KMS-11 (cell line): ENCODE measurements at regions not wholly inside any gene's neighbourhood (a gene's known extent, or its start where the extent isn't known, plus 50 kb on each side); places are given as distances from the start of the nearest gene placed in this dataset.

Source experiments
- H2AFZ ChIP-seq: fragments of 200-600 bp; sonication (generic); 2 replicates; pipeline ENCODE4 v1.6.1; 2016; ENCODE audit warnings: antibody characterized with exemption, mixed run types, low read depth
- H3K27ac ChIP-seq: fragments of 200-600 bp; sonication (generic); 2 replicates; pipeline ENCODE4 v1.6.1; 2016; ENCODE audit warnings: mild to moderate bottlenecking, mixed run types
- H3K27me3 ChIP-seq: fragments of 200-600 bp; sonication (generic); 2 replicates; pipeline ENCODE4 v1.6.1; 2017; ENCODE audit warnings: mild to moderate bottlenecking, low read depth, mixed run types, moderate library complexity; ENCODE audit not compliant: insufficient read depth
- H3K36me3 ChIP-seq: fragments of 200-600 bp; sonication (generic); 2 replicates; pipeline ENCODE4 v1.6.1; 2017; ENCODE audit warnings: mild to moderate bottlenecking, mixed run types; ENCODE audit not compliant: insufficient read depth
- H3K4me1 ChIP-seq: fragments of 200-600 bp; sonication (generic); 2 replicates; pipeline ENCODE4 v1.6.1; 2016; ENCODE audit warnings: mild to moderate bottlenecking, low read depth, mixed run types; ENCODE audit not compliant: poor library complexity, severe bottlenecking
- H3K4me2 ChIP-seq: fragments of 200-600 bp; sonication (generic); 2 replicates; pipeline ENCODE4 v1.7.0; 2016; ENCODE audit warnings: mild to moderate bottlenecking, mixed run types
- H3K4me3 ChIP-seq: fragments of 200-600 bp; sonication (generic); IDR thresholded peaks from 2 replicates; pipeline ENCODE4 v1.6.1; 2017; ENCODE audit warnings: low read depth, low read length, mixed read lengths; ENCODE audit not compliant: insufficient read depth
- H3K79me2 ChIP-seq: fragments of 200-600 bp; sonication (generic); 2 replicates; pipeline ENCODE4 v1.6.1; 2016; ENCODE audit warnings: low read depth, mixed run types; ENCODE audit not compliant: insufficient read depth
- H3K9ac ChIP-seq: fragments of 200-600 bp; sonication (generic); 2 replicates; pipeline ENCODE4 v1.6.1; 2016; ENCODE audit warnings: mild to moderate bottlenecking, mixed run types
- H4K20me1 ChIP-seq: fragments of 200-600 bp; sonication (generic); 2 replicates; pipeline ENCODE4 v1.6.1; 2016; ENCODE audit warnings: mild to moderate bottlenecking, mixed run types; ENCODE audit not compliant: insufficient read depth
- TF ChIP-seq, protein P1 (sequence below): fragments of 200-600 bp; sonication (generic); conservative IDR thresholded peaks from 2 replicates; pipeline ENCODE4 v1.6.1; 2017; ENCODE audit warnings: low read depth, mild to moderate bottlenecking, antibody characterized with exemption, low read length, moderate library complexity, mixed read lengths

DNA sequence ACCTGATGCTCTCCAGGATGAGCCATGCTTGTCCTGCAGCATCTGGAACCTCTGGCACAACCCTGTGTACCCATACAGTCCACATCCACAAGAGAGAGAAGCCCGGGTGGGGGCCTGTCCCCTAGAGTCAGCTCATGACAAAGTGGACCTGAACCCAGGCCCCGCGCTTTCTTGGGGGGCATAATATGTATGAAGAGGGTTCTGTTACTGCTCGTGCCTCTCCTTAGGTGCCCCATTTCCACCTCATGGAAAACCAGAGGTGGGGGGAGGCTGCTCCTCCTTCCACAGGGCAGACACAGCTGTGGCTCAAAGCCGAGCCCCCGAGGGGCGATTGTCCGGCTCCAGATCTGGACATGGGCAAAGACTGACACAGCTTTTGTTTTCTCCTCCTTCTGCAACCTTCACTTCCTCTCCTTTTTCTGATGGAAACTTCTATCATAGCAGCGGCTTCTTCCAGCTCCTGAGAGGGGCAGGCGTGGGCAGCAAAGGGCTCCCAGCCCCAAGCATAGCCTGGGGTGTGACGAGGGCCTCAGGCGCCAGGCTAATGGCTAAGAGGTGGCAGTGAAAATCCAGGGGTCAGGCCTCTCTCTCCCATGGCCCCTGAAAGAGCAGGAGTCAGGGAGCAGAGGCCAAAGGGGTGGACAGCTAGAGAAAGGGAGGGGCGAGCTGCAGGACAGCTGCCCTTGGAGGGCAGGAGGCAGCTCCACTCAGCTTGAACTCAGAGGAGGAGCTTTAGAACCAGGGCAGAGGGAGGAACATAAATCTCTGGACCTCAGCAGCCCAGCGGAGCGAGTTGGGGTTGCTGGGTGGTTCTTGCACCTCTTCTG lies 155.5 kb downstream of the ZFP36L2 start:
- TF ChIP-seq, protein P1, sequence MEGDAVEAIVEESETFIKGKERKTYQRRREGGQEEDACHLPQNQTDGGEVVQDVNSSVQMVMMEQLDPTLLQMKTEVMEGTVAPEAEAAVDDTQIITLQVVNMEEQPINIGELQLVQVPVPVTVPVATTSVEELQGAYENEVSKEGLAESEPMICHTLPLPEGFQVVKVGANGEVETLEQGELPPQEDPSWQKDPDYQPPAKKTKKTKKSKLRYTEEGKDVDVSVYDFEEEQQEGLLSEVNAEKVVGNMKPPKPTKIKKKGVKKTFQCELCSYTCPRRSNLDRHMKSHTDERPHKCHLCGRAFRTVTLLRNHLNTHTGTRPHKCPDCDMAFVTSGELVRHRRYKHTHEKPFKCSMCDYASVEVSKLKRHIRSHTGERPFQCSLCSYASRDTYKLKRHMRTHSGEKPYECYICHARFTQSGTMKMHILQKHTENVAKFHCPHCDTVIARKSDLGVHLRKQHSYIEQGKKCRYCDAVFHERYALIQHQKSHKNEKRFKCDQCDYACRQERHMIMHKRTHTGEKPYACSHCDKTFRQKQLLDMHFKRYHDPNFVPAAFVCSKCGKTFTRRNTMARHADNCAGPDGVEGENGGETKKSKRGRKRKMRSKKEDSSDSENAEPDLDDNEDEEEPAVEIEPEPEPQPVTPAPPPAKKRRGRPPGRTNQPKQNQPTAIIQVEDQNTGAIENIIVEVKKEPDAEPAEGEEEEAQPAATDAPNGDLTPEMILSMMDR = no peak
- Histone ChIP-seq H3K27ac (no peak overlapping the region), H4K20me1 (no peaks in the 10 kb centered on the region), H3K9ac (no peak overlapping the region), H3K27me3 (no peaks in the 10 kb centered on the region), H3K4me2 (no peak overlapping the region), H2AFZ (no peak overlapping the region), H3K4me1 (no peaks in the 10 kb centered on the region), H3K4me3 (no peak overlapping the region), H3K79me2 (no peaks in the 10 kb centered on the region), H3K36me3 (no peaks in the 10 kb centered on the region)

DNA sequence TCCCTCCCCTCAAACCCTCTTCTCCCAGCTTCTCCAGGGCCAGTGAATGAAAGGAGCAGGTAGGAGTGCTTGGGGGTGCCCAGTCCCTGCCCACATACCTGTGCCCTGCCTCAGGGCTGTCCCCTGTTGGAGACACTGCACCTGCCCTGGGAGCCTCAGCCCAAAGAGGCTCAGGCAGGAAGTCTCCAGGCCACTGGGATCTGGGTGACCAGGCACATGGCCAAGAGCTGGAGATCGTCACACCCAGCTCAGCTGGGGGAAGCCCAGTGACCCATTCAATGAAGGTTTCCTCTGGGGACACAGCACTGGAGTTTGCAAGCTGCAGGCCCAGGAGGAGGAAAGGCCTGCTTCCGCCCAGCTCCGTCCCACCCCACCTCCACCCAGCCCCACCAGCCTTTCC lies 156.4 kb downstream of the ZFP36L2 start:
- H3K36me3 ChIP-seq = no peaks in the 10 kb centered on the region
- H3K27me3 ChIP-seq = no peaks in the 10 kb centered on the region
- H3K79me2 ChIP-seq = no peaks in the 10 kb centered on the region
- H3K4me3 ChIP-seq = no peak overlapping the region
- no peak overlapping the region for H3K4me2 ChIP-seq
- no peak overlapping the region for H2AFZ ChIP-seq
- H4K20me1 ChIP-seq = no peaks in the 10 kb centered on the region
- H3K4me1 ChIP-seq = no peaks in the 10 kb centered on the region
- TF ChIP-seq, protein P1 = no peak
- H3K27ac ChIP-seq = no peak overlapping the region
- H3K9ac ChIP-seq = no peak overlapping the region

GRCh38 chr2:43068631-43069517 lies 157.5 kb downstream of the ZFP36L2 start:
- no peak overlapping the region for H3K9ac ChIP-seq

GRCh38 chr2:43068041-43068533 lies 158.3 kb downstream of the ZFP36L2 start:
- TF ChIP-seq, protein P1 = no peak

More at GRCh38 chr2:43068631-43069517, 157.5 kb downstream of the ZFP36L2 start:
- no peaks in the 10 kb centered on the region for H4K20me1 ChIP-seq
- H3K79me2 ChIP-seq = no peaks in the 10 kb centered on the region
- no peaks in the 10 kb centered on the region for H3K36me3 ChIP-seq
- H3K27ac ChIP-seq = no peak overlapping the region
- H2AFZ ChIP-seq = no peak overlapping the region
- H3K4me3 ChIP-seq = no peak overlapping the region
- H3K27me3 ChIP-seq = no peaks in the 10 kb centered on the region
- no peaks in the 10 kb centered on the region for H3K4me1 ChIP-seq
- H3K4me2 ChIP-seq = no peak overlapping the region
- TF ChIP-seq, protein P1 = no peak

More at GRCh38 chr2:43068041-43068533, 158.3 kb downstream of the ZFP36L2 start:
- Histone ChIP-seq H3K27ac (no peak overlapping the region), H3K4me2 (no peak overlapping the region), H4K20me1 (no peaks in the 10 kb centered on the region), H3K4me3 (no peak overlapping the region), H3K79me2 (no peaks in the 10 kb centered on the region), H3K36me3 (no peaks in the 10 kb centered on the region), H3K27me3 (no peaks in the 10 kb centered on the region), H3K4me1 (no peaks in the 10 kb centered on the region), H2AFZ (no peak overlapping the region), H3K9ac (no peak overlapping the region)
